Fibroblast of lung (primary cell): ENCODE measurements at regions not wholly inside any gene's neighbourhood (a gene's known extent, or its start where the extent isn't known, plus 50 kb on each side); places are given as distances from the start of the nearest gene placed in this dataset.

Experiments
- DNase-seq, 2 donors: peaks; one replicate each; pipeline versions ENCODE4 v3.0.0 to v3.0.0-alpha.2; 2010; ENCODE audit warnings: low read depth in 2 of 2
- H2AFZ ChIP-seq: 2 replicates; pipeline ENCODE4 v1.5.1; 2012; ENCODE audit warnings: low read length, control low read depth, inconsistent platforms
- H3K27ac ChIP-seq: 2 replicates; pipeline ENCODE4 v1.5.1; 2011; ENCODE audit warnings: low read length, control low read depth; ENCODE audit not compliant: insufficient read depth
- H3K27me3 ChIP-seq: 2 replicates; pipeline ENCODE4 v1.5.1; 2011; ENCODE audit warnings: mild to moderate bottlenecking, low read length; ENCODE audit not compliant: control insufficient read depth, insufficient read depth
- H3K36me3 ChIP-seq: 2 replicates; pipeline ENCODE4 v1.5.1; 2011; ENCODE audit warnings: low read length; ENCODE audit not compliant: control insufficient read depth, insufficient read depth
- H3K4me1 ChIP-seq: 2 replicates; pipeline ENCODE4 v1.5.1; 2011; ENCODE audit warnings: low read length; ENCODE audit not compliant: control insufficient read depth, insufficient read depth; ENCODE audit errors: extremely low read depth
- H3K4me2 ChIP-seq: 2 replicates; pipeline ENCODE4 v1.5.1; 2011; ENCODE audit warnings: low read length, control low read depth; ENCODE audit not compliant: insufficient read depth; ENCODE audit errors: extremely low read depth
- H3K4me3 ChIP-seq, 4 experiments: fragments of 200-600 bp in 1 of 4; sonication (generic) in 1 of 4; replicated peaks in 1 of 4; 2 replicates each; pipeline ENCODE4 v1.5.1; 2011 to 2016; ENCODE audit warnings: low read length in 4 of 4, low read depth in 3 of 4, mild to moderate bottlenecking in 3 of 4, control low read depth in 2 of 4, inconsistent platforms in 1 of 4, mixed read lengths in 1 of 4; ENCODE audit not compliant: insufficient read depth in 1 of 4; ENCODE audit errors: control extremely low read depth in 1 of 4
- H3K79me2 ChIP-seq: 2 replicates; pipeline ENCODE4 v1.5.1; 2012; ENCODE audit warnings: mild to moderate bottlenecking, low read length, inconsistent platforms; ENCODE audit not compliant: control insufficient read depth, insufficient read depth
- H3K9ac ChIP-seq: 2 replicates; pipeline ENCODE4 v1.5.1; 2011; ENCODE audit warnings: mild to moderate bottlenecking, low read length, control low read depth; ENCODE audit not compliant: insufficient read depth
- H3K9me3 ChIP-seq: 2 replicates; pipeline ENCODE4 v1.5.1; 2012; ENCODE audit warnings: low read depth, low read length; ENCODE audit not compliant: control insufficient read depth, insufficient read depth
- H4K20me1 ChIP-seq: 2 replicates; pipeline ENCODE4 v1.5.1; 2011; ENCODE audit warnings: low read length; ENCODE audit not compliant: control insufficient read depth, insufficient read depth; ENCODE audit errors: extremely low read depth
- CTCF ChIP-seq, 2 donors: IDR thresholded peaks in 1 of 2; conservative IDR thresholded peaks in 1 of 2; 1 replicate in 1 of 2; 2 replicates in 1 of 2; pipeline ENCODE4 v1.5.1; 2011 to 2012; ENCODE audit warnings: low read length in 2 of 2, control low read depth in 1 of 2, inconsistent platforms in 1 of 2, low read depth in 1 of 2, mild to moderate bottlenecking in 1 of 2
- EZH2 ChIP-seq: IDR thresholded peaks from 2 replicates; pipeline ENCODE4 v1.5.1; 2012; ENCODE audit warnings: low read length, control low read depth, mild to moderate bottlenecking; ENCODE audit errors: missing control alignments

- no peak overlapping the region for H2AFZ ChIP-seq
- H3K4me3 ChIP-seq: no peak overlapping the region
- H4K20me1 ChIP-seq: no peaks in the 10 kb centered on the region
- H3K9me3 ChIP-seq: no peaks in the 10 kb centered on the region
- no peak for DNase-seq
- H3K27me3 ChIP-seq: no peaks in the 10 kb centered on the region
- H3K27ac ChIP-seq: no peak overlapping the region
- no peaks in the 10 kb centered on the region for H3K79me2 ChIP-seq
- no peak overlapping the region for H3K9ac ChIP-seq
- H3K36me3 ChIP-seq: no peaks in the 10 kb centered on the region
- TF ChIP-seq EZH2: no peak
- no peak for TF ChIP-seq CTCF (conservative IDR thresholded peaks at IDR 0.05 in 1 of 2, IDR thresholded peaks at IDR 0.05 in 1 of 2; ENCODE audit: low read depth in 1 of 2, low read length in 2 of 2)
- no peak overlapping the region for H3K4me2 ChIP-seq
- H3K4me1 ChIP-seq: no peaks in the 10 kb centered on the region
Measured at GRCh38 chr9:80496901-80497556, 925.3 kb downstream of the TLE4 start.

- Histone ChIP-seq H3K9me3 (no peaks in the 10 kb centered on the region), H3K27me3 (no peaks in the 10 kb centered on the region), H3K4me3 (no peak overlapping the region), H2AFZ (no peak overlapping the region), H3K4me2 (no peak overlapping the region), H3K27ac (no peak overlapping the region), H3K79me2 (no peaks in the 10 kb centered on the region), H3K4me1 (no peaks in the 10 kb centered on the region), H3K9ac (no peak overlapping the region), H3K36me3 (no peaks in the 10 kb centered on the region), H4K20me1 (no peaks in the 10 kb centered on the region)
- TF ChIP-seq CTCF (conservative IDR thresholded peaks at IDR 0.05 in 1 of 2, IDR thresholded peaks at IDR 0.05 in 1 of 2; ENCODE audit: low read depth in 1 of 2, low read length in 2 of 2) (no peak), EZH2 (no peak)
- DNase-seq: no peak
Measured at GRCh38 chr9:80493258-80493657, 921.5 kb downstream of the TLE4 start.

GRCh38 chr9:80492221-80492620 lies 920.5 kb downstream of the TLE4 start:
- H3K4me1 ChIP-seq: no peaks in the 10 kb centered on the region
- no peaks in the 10 kb centered on the region for H4K20me1 ChIP-seq
- DNase-seq: peak; percentile 29 to 35
- H3K36me3 ChIP-seq: no peaks in the 10 kb centered on the region
- no peak overlapping the region for H3K4me3 ChIP-seq
- no peaks in the 10 kb centered on the region for H3K79me2 ChIP-seq
- no peak for TF ChIP-seq EZH2
- H3K27ac ChIP-seq: no peak overlapping the region
- no peaks in the 10 kb centered on the region for H3K27me3 ChIP-seq
- H3K4me2 ChIP-seq: no peak overlapping the region
- no peak overlapping the region for H2AFZ ChIP-seq
- no peaks in the 10 kb centered on the region for H3K9me3 ChIP-seq
- no peak overlapping the region for H3K9ac ChIP-seq
